ENCODE measurements at regions not wholly inside any gene's neighbourhood (a gene's known extent, or its start where the extent isn't known, plus 50 kb on each side); places are given as distances from the start of the nearest gene placed in this dataset.
"Not testable (repeated sequence)": the region's sequence is repeated elsewhere in the genome, so short reads cannot be mapped to it uniquely, and the experiment has no call there.

DNA sequence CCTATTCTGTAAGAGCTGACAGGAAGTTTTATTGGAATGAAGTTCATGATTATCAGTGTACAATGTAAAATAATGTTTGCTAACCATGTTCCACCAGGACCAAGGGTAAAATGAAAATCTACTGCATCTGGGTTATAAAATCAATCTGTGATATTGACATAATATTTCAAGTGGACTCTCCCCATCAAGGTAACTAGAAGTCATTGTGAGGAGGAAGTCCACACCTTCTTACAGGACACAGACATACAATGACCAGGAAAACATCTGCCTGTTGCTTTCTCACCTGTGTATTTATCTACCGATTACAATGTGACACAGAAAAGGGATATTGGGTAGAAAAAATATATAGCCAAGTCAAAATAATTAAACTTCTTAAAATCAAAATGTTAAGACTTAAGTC, 140.7 kb upstream of the RFC3 start:
- no peak for DNase-seq (ENCODE audit: low read depth in 4 of 6, low spot score in 6 of 6)
- H3K4me1 ChIP-seq (ENCODE audit: control insufficient read depth, insufficient read depth, low read length) = peaks cover 3% of the 10 kb centered on the region
- H3K36me3 ChIP-seq (ENCODE audit: control insufficient read depth, insufficient read depth, low read length) = no peaks in the 10 kb centered on the region
- H3K9me3 ChIP-seq (ENCODE audit: control insufficient read depth, insufficient read depth, low read length) = no peaks in the 10 kb centered on the region
- H3K4me3 ChIP-seq (ENCODE audit: low read depth, low read length) = no peak overlapping the region
- WGBS (ENCODE audit: insufficient coverage) = no CpG with 5 or more reads among the region's 1 CpG
- no peak overlapping the region for H3K27ac ChIP-seq (ENCODE audit: low read depth, low read length)
- no peaks in the 10 kb centered on the region for H3K27me3 ChIP-seq (ENCODE audit: control insufficient read depth, insufficient read depth, low read length)

DNA sequence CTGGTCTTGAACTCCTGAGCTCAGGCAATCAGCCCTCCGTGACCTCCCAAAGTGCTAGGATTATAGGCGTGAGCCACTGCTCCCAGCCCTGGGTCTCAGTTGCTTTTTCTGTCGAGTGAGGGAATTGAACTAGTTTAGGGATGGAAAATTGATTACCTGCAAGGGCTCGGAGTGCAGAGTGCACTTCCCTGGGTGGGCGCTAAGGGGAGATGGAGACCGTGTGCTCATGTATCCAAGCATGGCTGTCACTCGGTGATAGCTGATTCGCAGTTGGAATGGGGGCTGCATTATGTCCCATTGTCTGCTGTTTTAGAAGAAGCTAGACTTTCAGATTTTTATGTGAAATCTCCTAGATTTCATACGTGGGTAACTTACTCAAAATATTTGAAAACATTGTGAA, 139.9 kb upstream of the RFC3 start:
- no peak for DNase-seq (ENCODE audit: low read depth in 4 of 6, low spot score in 6 of 6)
- H3K4me3 ChIP-seq (ENCODE audit: low read depth, low read length) = no peak overlapping the region
- H3K27me3 ChIP-seq (ENCODE audit: control insufficient read depth, insufficient read depth, low read length) = no peaks in the 10 kb centered on the region
- peaks cover 3% of the 10 kb centered on the region for H3K4me1 ChIP-seq (ENCODE audit: control insufficient read depth, insufficient read depth, low read length)
- WGBS (ENCODE audit: insufficient coverage) = 88% methylated on average over 7 of the region's 9 CpGs
- no peak overlapping the region for H3K27ac ChIP-seq (ENCODE audit: low read depth, low read length)
- no peaks in the 10 kb centered on the region for H3K9me3 ChIP-seq (ENCODE audit: control insufficient read depth, insufficient read depth, low read length)
- H3K36me3 ChIP-seq (ENCODE audit: control insufficient read depth, insufficient read depth, low read length) = no peaks in the 10 kb centered on the region

DNA sequence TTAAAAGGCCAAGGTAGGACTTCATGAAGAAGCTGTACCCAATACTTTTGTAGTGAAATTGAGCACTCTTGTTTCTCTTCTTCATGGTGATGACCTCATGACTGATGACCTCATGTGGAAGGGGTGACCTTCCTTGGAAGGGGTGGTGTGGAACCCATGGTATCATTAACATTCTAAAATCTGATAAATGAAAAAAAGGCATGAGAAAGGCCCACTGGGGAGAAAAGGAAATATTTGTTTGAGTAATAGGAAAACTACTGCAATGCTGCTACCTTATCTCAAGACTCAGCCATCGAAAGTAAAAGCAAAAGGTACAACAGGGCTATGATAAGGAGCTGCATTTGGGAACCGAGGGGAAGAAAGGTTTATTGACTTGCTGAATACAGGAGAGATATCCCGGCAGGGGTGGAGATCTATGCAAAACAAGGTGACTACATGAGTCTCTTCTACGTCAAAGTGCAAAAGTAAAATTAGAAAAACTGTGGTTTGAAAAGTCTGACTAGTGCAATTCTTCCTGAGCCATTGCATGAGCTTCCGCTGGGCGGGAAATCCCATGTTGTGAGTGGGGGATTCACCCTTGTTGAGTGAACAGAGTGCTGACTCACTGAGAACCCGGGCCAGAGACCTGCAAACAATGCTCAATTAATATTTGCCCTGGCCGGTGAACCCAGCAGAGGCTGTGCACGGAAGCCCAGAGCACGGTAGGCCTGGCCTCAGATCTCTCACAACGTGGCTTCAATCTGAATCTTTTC, 138.9 kb upstream of the RFC3 start:
- peak in 1 of 6 donors; percentile 13 for DNase-seq (ENCODE audit: low read depth in 4 of 6, low spot score in 6 of 6)
- Histone ChIP-seq H3K9me3 (ENCODE audit: control insufficient read depth, insufficient read depth, low read length) (no peaks in the 10 kb centered on the region), H3K27me3 (ENCODE audit: control insufficient read depth, insufficient read depth, low read length) (no peaks in the 10 kb centered on the region), H3K4me3 (ENCODE audit: low read depth, low read length) (no peak overlapping the region), H3K27ac (ENCODE audit: low read depth, low read length) (no peak overlapping the region), H3K4me1 (ENCODE audit: control insufficient read depth, insufficient read depth, low read length) (peaks cover 3% of the 10 kb centered on the region), H3K36me3 (ENCODE audit: control insufficient read depth, insufficient read depth, low read length) (no peaks in the 10 kb centered on the region)
- 77% methylated on average over 9 of the region's 11 CpGs for WGBS (ENCODE audit: insufficient coverage)

DNA sequence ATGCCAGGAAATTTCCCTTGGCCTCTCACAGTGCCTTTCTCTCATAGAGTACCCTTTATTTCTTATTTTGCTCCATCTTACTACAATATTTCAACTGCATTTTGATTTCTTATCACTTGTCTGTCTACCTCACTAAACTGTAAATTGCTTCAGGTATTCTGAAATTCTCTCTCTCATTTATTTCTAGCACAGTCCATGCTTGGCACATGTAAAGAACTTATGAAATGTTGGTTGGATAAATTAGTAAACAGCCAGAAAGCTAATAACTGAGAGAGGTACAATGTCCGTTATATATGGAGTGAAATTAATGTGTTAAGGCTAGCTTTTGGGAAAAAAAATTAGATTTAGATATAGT, 138.3 kb upstream of the RFC3 start:
- no CpG with 5 or more reads among the region's 1 CpG for WGBS (ENCODE audit: insufficient coverage)
- no peaks in the 10 kb centered on the region for H3K9me3 ChIP-seq (ENCODE audit: control insufficient read depth, insufficient read depth, low read length)
- peaks cover 3% of the 10 kb centered on the region for H3K4me1 ChIP-seq (ENCODE audit: control insufficient read depth, insufficient read depth, low read length)
- no peak overlapping the region for H3K4me3 ChIP-seq (ENCODE audit: low read depth, low read length)
- DNase-seq (ENCODE audit: low read depth in 4 of 6, low spot score in 6 of 6) = no peak
- no peaks in the 10 kb centered on the region for H3K36me3 ChIP-seq (ENCODE audit: control insufficient read depth, insufficient read depth, low read length)
- H3K27me3 ChIP-seq (ENCODE audit: control insufficient read depth, insufficient read depth, low read length) = no peaks in the 10 kb centered on the region
- no peak overlapping the region for H3K27ac ChIP-seq (ENCODE audit: low read depth, low read length)

DNA sequence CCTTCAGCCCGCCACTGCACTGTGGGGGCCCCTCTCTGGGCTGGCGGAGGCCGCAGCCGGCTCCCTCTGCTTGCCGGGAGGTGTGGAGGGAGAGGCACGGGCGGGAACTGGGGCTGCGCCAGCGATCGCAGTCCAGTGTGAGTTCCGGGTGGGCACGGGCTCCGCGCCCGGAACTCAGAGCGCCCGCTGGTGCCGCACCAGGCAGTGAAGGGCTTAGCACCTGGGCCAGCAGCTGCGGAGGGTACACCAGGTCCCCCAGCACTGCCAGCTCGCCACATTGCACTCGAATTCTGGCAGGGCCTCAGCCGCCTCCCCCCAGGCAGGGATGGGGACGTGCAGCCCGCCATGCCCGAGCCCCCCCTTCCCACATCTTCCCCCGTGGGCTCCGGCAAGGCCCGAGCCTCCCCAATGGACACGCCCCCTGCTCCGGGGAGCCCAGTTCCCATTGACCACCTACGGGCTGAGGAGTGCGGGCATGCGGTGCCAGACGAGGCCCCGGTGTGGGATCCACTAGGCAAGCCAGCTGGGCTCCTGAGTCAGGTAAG, 135.9 kb upstream of the RFC3 start:
- 95% methylated on average over 34 of the region's 35 CpGs for WGBS (ENCODE audit: insufficient coverage)
- H3K27ac ChIP-seq (ENCODE audit: low read depth, low read length) = no peak overlapping the region

DNA sequence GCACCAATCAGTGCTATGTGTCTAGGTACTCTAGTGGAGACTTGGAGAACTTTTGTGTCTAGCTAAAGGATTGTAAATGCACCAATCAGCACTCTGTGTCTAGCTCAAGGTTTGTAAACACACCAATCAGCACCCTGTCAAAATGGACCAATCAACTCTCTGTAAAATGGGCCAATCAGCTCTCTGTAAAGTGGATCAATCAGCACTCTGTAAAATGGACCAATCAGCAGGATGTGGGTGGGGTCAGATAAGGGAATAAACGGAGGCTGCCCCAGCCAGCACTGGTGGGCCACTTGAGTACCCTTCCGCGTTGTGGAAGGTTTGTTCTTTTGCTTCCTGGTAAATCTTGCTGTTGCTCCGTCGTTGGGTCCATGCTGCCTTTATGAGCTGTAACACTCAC, 135.3 kb upstream of the RFC3 start:
- H3K36me3 ChIP-seq (ENCODE audit: control insufficient read depth, insufficient read depth, low read length); H3K27me3 ChIP-seq (ENCODE audit: control insufficient read depth, insufficient read depth, low read length); H3K27ac ChIP-seq (ENCODE audit: low read depth, low read length); DNase-seq (ENCODE audit: low read depth in 4 of 6, low spot score in 6 of 6); H3K4me3 ChIP-seq (ENCODE audit: low read depth, low read length); H3K9me3 ChIP-seq (ENCODE audit: control insufficient read depth, insufficient read depth, low read length); H3K4me1 ChIP-seq (ENCODE audit: control insufficient read depth, insufficient read depth, low read length): not testable (repeated sequence)
- WGBS (ENCODE audit: insufficient coverage) = 98% methylated on average over 5 of the region's 5 CpGs

More for the DNA sequence above, 135.9 kb upstream of the RFC3 start:
- Histone ChIP-seq H3K27me3 (ENCODE audit: control insufficient read depth, insufficient read depth, low read length) (no peaks in the 10 kb centered on the region), H3K4me3 (ENCODE audit: low read depth, low read length) (no peak overlapping the region), H3K36me3 (ENCODE audit: control insufficient read depth, insufficient read depth, low read length) (no peaks in the 10 kb centered on the region), H3K4me1 (ENCODE audit: control insufficient read depth, insufficient read depth, low read length) (peaks cover 3% of the 10 kb centered on the region), H3K9me3 (ENCODE audit: control insufficient read depth, insufficient read depth, low read length) (no peaks in the 10 kb centered on the region)
- no peak for DNase-seq (ENCODE audit: low read depth in 4 of 6, low spot score in 6 of 6)

DNA sequence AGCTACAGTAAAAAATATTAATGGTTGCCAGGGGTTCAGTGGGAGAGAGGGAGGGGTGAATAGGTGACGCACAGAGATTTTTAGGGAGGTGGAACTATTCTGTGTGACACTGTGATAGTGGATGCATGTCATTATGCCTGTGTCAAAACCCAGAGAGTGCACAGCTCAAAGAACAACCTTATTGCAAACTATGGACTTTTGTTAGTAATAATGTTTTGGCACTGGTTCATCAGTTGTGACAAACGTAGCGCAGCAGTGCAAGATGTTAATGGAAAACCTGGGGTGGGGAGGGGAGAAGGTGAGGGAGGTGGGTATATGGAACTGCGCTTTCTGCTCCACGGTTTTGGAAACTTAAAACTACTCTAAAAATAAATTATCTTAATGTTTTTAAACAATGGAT, 134.6 kb upstream of the RFC3 start:
- DNase-seq (ENCODE audit: low read depth in 4 of 6, low spot score in 6 of 6) = no peak
- Histone ChIP-seq H3K27me3 (ENCODE audit: control insufficient read depth, insufficient read depth, low read length) (no peaks in the 10 kb centered on the region), H3K9me3 (ENCODE audit: control insufficient read depth, insufficient read depth, low read length) (no peaks in the 10 kb centered on the region), H3K36me3 (ENCODE audit: control insufficient read depth, insufficient read depth, low read length) (no peaks in the 10 kb centered on the region), H3K27ac (ENCODE audit: low read depth, low read length) (no peak overlapping the region), H3K4me3 (ENCODE audit: low read depth, low read length) (no peak overlapping the region), H3K4me1 (ENCODE audit: control insufficient read depth, insufficient read depth, low read length) (peaks cover 3% of the 10 kb centered on the region)
- WGBS (ENCODE audit: insufficient coverage) = 94% methylated on average over 2 of the region's 5 CpGs

DNA sequence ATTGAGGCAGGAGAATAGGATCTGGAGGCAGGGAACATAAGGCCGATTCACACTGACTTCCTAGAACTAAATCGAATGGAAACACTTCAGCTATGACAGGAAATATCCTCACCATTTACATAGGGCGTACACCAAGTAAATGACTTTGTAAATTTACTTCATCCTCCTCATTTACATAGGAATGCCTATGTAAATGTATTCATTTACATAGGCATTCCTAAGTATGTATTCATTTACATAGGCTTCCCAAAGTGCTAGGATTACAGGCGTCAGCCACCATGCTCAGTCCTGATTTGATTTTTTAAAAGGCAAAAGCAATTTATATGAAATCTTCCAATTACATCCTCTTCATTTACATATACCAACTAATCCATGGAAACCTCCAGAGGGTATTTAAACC, 133.1 kb upstream of the RFC3 start:
- no peak for DNase-seq (ENCODE audit: low read depth in 4 of 6, low spot score in 6 of 6)
- H3K4me1 ChIP-seq (ENCODE audit: control insufficient read depth, insufficient read depth, low read length) = no peaks in the 10 kb centered on the region

DNA sequence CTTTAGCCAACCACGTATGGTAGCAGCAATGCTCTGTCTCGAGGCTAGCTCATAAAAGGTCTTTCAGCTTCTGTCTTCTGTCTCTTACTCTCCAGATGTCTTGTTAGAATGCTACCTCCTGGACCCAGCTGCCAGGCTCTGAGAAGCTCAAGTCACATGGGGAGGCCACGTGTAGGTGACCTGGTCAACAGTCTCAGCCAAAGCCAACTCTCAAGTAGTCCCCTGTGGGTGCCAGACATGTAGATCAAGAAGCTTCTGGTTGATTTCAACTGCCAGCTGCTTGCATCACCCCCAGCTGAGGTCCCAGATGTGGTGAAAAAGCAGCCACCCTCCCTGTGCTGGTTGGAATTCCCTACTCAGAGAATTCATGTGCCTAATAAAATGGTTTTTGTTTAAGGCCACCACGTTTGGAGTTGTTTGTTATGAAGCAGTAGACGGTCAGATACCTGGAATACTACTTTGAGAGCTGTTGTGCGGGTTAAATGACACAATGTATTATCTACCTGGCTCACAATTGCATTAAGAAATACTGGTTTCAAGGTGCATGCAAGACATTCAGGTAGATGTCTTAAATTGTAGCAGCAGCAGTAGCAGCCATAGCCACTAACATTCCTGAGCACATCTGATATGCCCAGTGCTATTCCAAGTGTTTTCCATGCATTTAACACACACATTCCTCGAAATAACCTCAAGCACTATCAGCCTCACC, 131.0 kb upstream of the RFC3 start:
- no peak for DNase-seq (ENCODE audit: low read depth in 4 of 6, low spot score in 6 of 6)
- Histone ChIP-seq H3K27me3 (ENCODE audit: control insufficient read depth, insufficient read depth, low read length) (no peaks in the 10 kb centered on the region), H3K27ac (ENCODE audit: low read depth, low read length) (no peak overlapping the region), H3K36me3 (ENCODE audit: control insufficient read depth, insufficient read depth, low read length) (no peaks in the 10 kb centered on the region), H3K9me3 (ENCODE audit: control insufficient read depth, insufficient read depth, low read length) (no peaks in the 10 kb centered on the region), H3K4me1 (ENCODE audit: control insufficient read depth, insufficient read depth, low read length) (no peaks in the 10 kb centered on the region), H3K4me3 (ENCODE audit: low read depth, low read length) (no peak overlapping the region)
- WGBS (ENCODE audit: insufficient coverage) = 79% methylated on average over 4 of the region's 7 CpGs

More for the DNA sequence above, 133.1 kb upstream of the RFC3 start:
- no peaks in the 10 kb centered on the region for H3K27me3 ChIP-seq (ENCODE audit: control insufficient read depth, insufficient read depth, low read length)
- WGBS (ENCODE audit: insufficient coverage) = 86% methylated on average over 1 of the region's 4 CpGs
- H3K9me3 ChIP-seq (ENCODE audit: control insufficient read depth, insufficient read depth, low read length) = no peaks in the 10 kb centered on the region
- no peak overlapping the region for H3K4me3 ChIP-seq (ENCODE audit: low read depth, low read length)
- no peak overlapping the region for H3K27ac ChIP-seq (ENCODE audit: low read depth, low read length)
- H3K36me3 ChIP-seq (ENCODE audit: control insufficient read depth, insufficient read depth, low read length) = no peaks in the 10 kb centered on the region

DNA sequence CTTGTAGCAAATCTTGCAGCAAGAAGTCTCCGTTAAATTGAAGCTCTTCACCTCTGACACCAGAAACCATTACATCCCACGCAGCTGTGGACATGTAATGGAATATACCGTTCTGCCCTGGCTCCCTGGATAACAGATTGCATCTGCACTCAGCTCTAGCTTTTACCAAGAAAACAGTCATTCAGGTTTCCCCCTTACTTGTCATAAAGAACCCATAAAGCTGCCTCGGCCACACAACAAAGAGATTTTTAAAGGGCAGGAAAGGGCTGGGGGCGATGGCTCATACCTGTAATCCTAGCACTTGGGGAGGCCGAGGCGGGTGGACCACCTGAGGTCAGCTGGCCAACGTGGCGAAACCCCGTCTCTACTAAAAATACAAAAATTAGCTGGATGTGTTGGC, 127.6 kb upstream of the RFC3 start:
- peak in 1 of 6 donors; percentile 55 for DNase-seq (ENCODE audit: low read depth in 4 of 6, low spot score in 6 of 6)
- Histone ChIP-seq H3K27ac (ENCODE audit: low read depth, low read length) (no peak overlapping the region), H3K36me3 (ENCODE audit: control insufficient read depth, insufficient read depth, low read length) (no peaks in the 10 kb centered on the region), H3K27me3 (ENCODE audit: control insufficient read depth, insufficient read depth, low read length) (no peaks in the 10 kb centered on the region), H3K9me3 (ENCODE audit: control insufficient read depth, insufficient read depth, low read length) (no peaks in the 10 kb centered on the region), H3K4me3 (ENCODE audit: low read depth, low read length) (no peak overlapping the region), H3K4me1 (ENCODE audit: control insufficient read depth, insufficient read depth, low read length) (no peaks in the 10 kb centered on the region)
- 74% methylated on average over 7 of the region's 10 CpGs for WGBS (ENCODE audit: insufficient coverage)
